Epithelial cell of esophagus (primary cell): ENCODE measurements at regions not wholly inside any gene's neighbourhood (a gene's known extent, or its start where the extent isn't known, plus 50 kb on each side); places are given as distances from the start of the nearest gene placed in this dataset.

ENCODE experiments used
- DNase-seq: peaks from one replicate; pipeline ENCODE4 v3.0.0; 2010; ENCODE audit warnings: low read depth
- H3K4me3 ChIP-seq: 2 replicates; pipeline ENCODE4 v1.5.1; 2011; ENCODE audit warnings: mild to moderate bottlenecking, low read length, control low read depth
- CTCF ChIP-seq: IDR thresholded peaks from 2 replicates; pipeline ENCODE4 v1.5.1; 2011; ENCODE audit warnings: low read depth, mild to moderate bottlenecking, low read length, control low read depth, inconsistent platforms; ENCODE audit not compliant: insufficient read depth; ENCODE audit errors: missing control alignments

GRCh38 chr4:174141876-174142275 is 141.6 kb downstream of the FBXO8 start:
- H3K4me3 ChIP-seq, result no peak overlapping the region
- no peak for DNase-seq
- no peak for TF ChIP-seq CTCF

GRCh38 chr4:174138616-174139015 is 144.9 kb downstream of the FBXO8 start:
- no peak overlapping the region for H3K4me3 ChIP-seq
- DNase-seq, result no peak
- TF ChIP-seq CTCF, result no peak

GRCh38 chr4:174137698-174138097 is 145.8 kb downstream of the FBXO8 start:
- TF ChIP-seq CTCF, result no peak
- no peak for DNase-seq
- no peak overlapping the region for H3K4me3 ChIP-seq

GRCh38 chr4:174135936-174136406 is 147.5 kb downstream of the FBXO8 start:
- no peak overlapping the region for H3K4me3 ChIP-seq
- DNase-seq, result no peak
- TF ChIP-seq CTCF, result no peak

- no peak for DNase-seq
- TF ChIP-seq CTCF, result no peak
- H3K4me3 ChIP-seq, result no peak overlapping the region
Observed at GRCh38 chr4:174135530-174135929, 147.9 kb downstream of the FBXO8 start.

GRCh38 chr4:174134361-174134760 is 149.1 kb downstream of the FBXO8 start:
- TF ChIP-seq CTCF, result no peak
- DNase-seq, result no peak
- no peak overlapping the region for H3K4me3 ChIP-seq

- no peak for TF ChIP-seq CTCF
- no peak for DNase-seq
- no peak overlapping the region for H3K4me3 ChIP-seq
Observed at GRCh38 chr4:174133551-174133950, 149.9 kb downstream of the FBXO8 start.
